Heart right ventricle (tissue), 16 donors: ENCODE measurements at regions not wholly inside any gene's neighbourhood (a gene's known extent, or its start where the extent isn't known, plus 50 kb on each side); places are given as distances from the start of the nearest gene placed in this dataset.

Source experiments
- ATAC-seq, 8 donors: fragments of 200-7000 bp; cut with Tn5 transposase; one replicate each; pipeline ENCODE4 v1.9.1; 2020; ENCODE audit warnings: mild to moderate bottlenecking in 8 of 8, moderate library complexity in 8 of 8, moderate number of reproducible peaks in 1 of 8
- DNase-seq, 2 donors: peaks; one replicate each; pipeline ENCODE4 v3.0.0-alpha.2; 2020
- H3K27ac ChIP-seq, 10 donors: fragments of 200-600 bp; sonication (generic) in 2 of 10; one replicate each; pipeline versions ENCODE4 v1.5.0 to v1.8.0; 2020 to 2022; ENCODE audit warnings: mild to moderate bottlenecking in 3 of 10
- H3K27me3 ChIP-seq, 7 donors: fragments of 200-600 bp; one replicate each; pipeline ENCODE4 v1.8.0; 2021 to 2022; ENCODE audit warnings: mild to moderate bottlenecking in 2 of 7
- H3K36me3 ChIP-seq, 9 donors: fragments of 200-600 bp; sonication (generic) in 1 of 9; one replicate each; pipeline versions ENCODE4 v1.5.0 to v1.8.0; 2020 to 2022; ENCODE audit warnings: mild to moderate bottlenecking in 2 of 9
- H3K4me1 ChIP-seq, 9 donors: fragments of 200-600 bp; sonication (generic) in 1 of 9; one replicate each; pipeline versions ENCODE4 v1.5.0 to v1.8.0; 2020 to 2022; ENCODE audit warnings: mild to moderate bottlenecking in 4 of 9
- H3K4me3 ChIP-seq, 10 donors: fragments of 200-600 bp; sonication (generic) in 2 of 10; one replicate each; pipeline versions ENCODE4 v1.5.0 to v1.8.0; 2020 to 2022; ENCODE audit warnings: mild to moderate bottlenecking in 7 of 10, moderate library complexity in 2 of 10
- H3K9me3 ChIP-seq, 11 donors: fragments of 200-600 bp in 10 of 11; sonication (generic) in 2 of 11; one replicate each; pipeline versions ENCODE4 v1.5.0 to v1.8.0; 2013 to 2022; ENCODE audit warnings: mild to moderate bottlenecking in 2 of 11, control low read depth in 1 of 11, moderate library complexity in 1 of 11
- WGBS, 2 donors: extraction: QIAGEN DNeasy Blood & Tissue Kit; methylation state at CpG; one replicate each; pipeline ENCODE4 v1.1.7; 2013; ENCODE audit warnings: inconsistent platforms in 1 of 2; 5-methylcytosine and 5-hydroxymethylcytosine counted together
- intact Hi-C, 10 donors: fragments of 100-400 bp; cut with DNase I; formaldehyde crosslinking; loops; one replicate each; pipeline versions ENCODE4 v1.11.1 to v1.14.2; 2022
- TF ChIP-seq, protein P1 (sequence below), 9 donors: fragments of 200-600 bp; sonication (generic) in 2 of 9; IDR thresholded peaks; one replicate each; pipeline versions ENCODE4 v1.5.0 to v1.8.0; 2021 to 2022; ENCODE audit warnings: antibody characterized with exemption in 9 of 9, mild to moderate bottlenecking in 5 of 9, moderate library complexity in 1 of 9
- donor health status: Arrhythmogenic right ventricular cardiomyopathy.
- donor health status: ischemic (EF 13 %, LVEDD 7.1; RV severe dilation, severe dysfunction).
- donor health status: healthy with polysubstance abuse.
- donor health status: DM: no; HTN: yes; CAD: no.
- donor health status: DM: no; HTN: no; CAD: no.
- donor health status: ischemic (EF 25% LVEDD 6.9; RV normal size, moderate dysfunction).
- donor health status: ischemic (EF 25% LVEDD 5.7; RV mildly dilated, moderate dysfunction).
- donor health status: healthy.
- donor health status: DM: yes; HTN: yes; CAD: no.
- donor health status: Ischemic cardiomyopathy.
- donor health status: ischemic (EF 35%, LVEDD 5.7; RV mildly dilated, moderate dysfunction).
- donor health status: nonischemic (EF 11% LVEDD 7.7; RV severe dilation, severe dysfunction).
- donor health status: DM: yes; HTN: yes; CAD: no.
- donor health status: PGD.
- donor health status: ischemic (EF 29% LVEDD 5.4; RV normal size, mild dysfunction).
- donor health status: nonischemic (EF 23%, LVEDD 6.1; RV moderate dilation, normal function).

- no peaks in the 10 kb centered on the region for H3K9me3 ChIP-seq
- TF ChIP-seq, protein P1, sequence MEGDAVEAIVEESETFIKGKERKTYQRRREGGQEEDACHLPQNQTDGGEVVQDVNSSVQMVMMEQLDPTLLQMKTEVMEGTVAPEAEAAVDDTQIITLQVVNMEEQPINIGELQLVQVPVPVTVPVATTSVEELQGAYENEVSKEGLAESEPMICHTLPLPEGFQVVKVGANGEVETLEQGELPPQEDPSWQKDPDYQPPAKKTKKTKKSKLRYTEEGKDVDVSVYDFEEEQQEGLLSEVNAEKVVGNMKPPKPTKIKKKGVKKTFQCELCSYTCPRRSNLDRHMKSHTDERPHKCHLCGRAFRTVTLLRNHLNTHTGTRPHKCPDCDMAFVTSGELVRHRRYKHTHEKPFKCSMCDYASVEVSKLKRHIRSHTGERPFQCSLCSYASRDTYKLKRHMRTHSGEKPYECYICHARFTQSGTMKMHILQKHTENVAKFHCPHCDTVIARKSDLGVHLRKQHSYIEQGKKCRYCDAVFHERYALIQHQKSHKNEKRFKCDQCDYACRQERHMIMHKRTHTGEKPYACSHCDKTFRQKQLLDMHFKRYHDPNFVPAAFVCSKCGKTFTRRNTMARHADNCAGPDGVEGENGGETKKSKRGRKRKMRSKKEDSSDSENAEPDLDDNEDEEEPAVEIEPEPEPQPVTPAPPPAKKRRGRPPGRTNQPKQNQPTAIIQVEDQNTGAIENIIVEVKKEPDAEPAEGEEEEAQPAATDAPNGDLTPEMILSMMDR (IDR thresholded peaks at IDR 0.05): no peak
- H3K4me1 ChIP-seq: no peaks in the 10 kb centered on the region
- no peaks in the 10 kb centered on the region for H3K36me3 ChIP-seq
- ATAC-seq (no peak), DNase-seq (no peak)
- no peak overlapping the region for H3K4me3 ChIP-seq
- no peak overlapping the region for H3K27ac ChIP-seq
- no peaks in the 10 kb centered on the region for H3K27me3 ChIP-seq
- intact Hi-C loops: no loop called here
- 84 to 85% methylated on average over 5 of the region's 5 CpGs for WGBS, 2 donors
Observed at GRCh38 chr3:148599481-148599880, 98.2 kb upstream of the AGTR1 start.

- intact Hi-C loops: loop anchor here in 1 of 10 donors (5.0 kb wide), 1 partner anchor 47 kb away; no protein-coding TSS in a partner anchor
- Histone ChIP-seq H3K36me3 (no peaks in the 10 kb centered on the region), H3K27ac (no peak overlapping the region), H3K27me3 (no peaks in the 10 kb centered on the region), H3K9me3 (no peaks in the 10 kb centered on the region), H3K4me1 (no peaks in the 10 kb centered on the region), H3K4me3 (no peak overlapping the region)
- TF ChIP-seq, protein P1 (IDR thresholded peaks at IDR 0.05): no peak
- ATAC-seq: no peak
- DNase-seq: no peak
- WGBS, 2 donors: 90 to 95% methylated on average over 1 of the region's 1 CpG
Observed at GRCh38 chr3:148600440-148600839, 97.3 kb upstream of the AGTR1 start.

GRCh38 chr3:148600902-148601765 lies 96.6 kb upstream of the AGTR1 start:
- H3K4me3 ChIP-seq: no peak overlapping the region
- 63 to 69% methylated on average over 4 of the region's 4 CpGs for WGBS, 2 donors
- intact Hi-C loops: loop anchor here in 1 of 10 donors (5.0 kb wide), 1 partner anchor 46 kb away; no protein-coding TSS in a partner anchor
- TF ChIP-seq, protein P1 (IDR thresholded peaks at IDR 0.05): no peak
- H3K27me3 ChIP-seq: no peaks in the 10 kb centered on the region
- DNase-seq (no peak), ATAC-seq (no peak)
- H3K4me1 ChIP-seq: peaks cover 0 to under 1% (median 0%) of the 10 kb centered on the region in 9 donors
- no peak overlapping the region for H3K27ac ChIP-seq
- no peaks in the 10 kb centered on the region for H3K36me3 ChIP-seq
- H3K9me3 ChIP-seq: no peaks in the 10 kb centered on the region

- ATAC-seq: no peak
- no peaks in the 10 kb centered on the region for H3K9me3 ChIP-seq
- H3K27me3 ChIP-seq: no peaks in the 10 kb centered on the region
- TF ChIP-seq, protein P1 (IDR thresholded peaks at IDR 0.05): no peak
- 56 to 60% methylated on average over 3 of the region's 3 CpGs for WGBS, 2 donors
- intact Hi-C loops: loop anchor here in 1 of 10 donors (5.0 kb wide), 1 partner anchor 45 kb away; no protein-coding TSS in a partner anchor
- peaks cover 0 to 9% (median 0%) of the 10 kb centered on the region in 9 donors for H3K4me1 ChIP-seq
- H3K4me3 ChIP-seq: no peak overlapping the region
- H3K27ac ChIP-seq: no peak overlapping the region
- H3K36me3 ChIP-seq: no peaks in the 10 kb centered on the region
- DNase-seq: no peak
Observed at GRCh38 chr3:148601766-148602685, 95.7 kb upstream of the AGTR1 start.
